Coronary artery (tissue), 2 donors: ENCODE measurements at regions not wholly inside any gene's neighbourhood (a gene's known extent, or its start where the extent isn't known, plus 50 kb on each side); places are given as distances from the start of the nearest gene placed in this dataset.

Experiments
- DNase-seq: peaks from one replicate; pipeline ENCODE4 v3.0.0-alpha.2; 2017; ENCODE audit warnings: low spot score
- H3K27ac ChIP-seq, 2 donors: fragments of 200-600 bp; sonication (generic); one replicate each; pipeline ENCODE4 v1.5.1; 2016 to 2019
- H3K4me3 ChIP-seq: fragments of 200-600 bp; sonication (generic); 2 replicates; pipeline ENCODE4 v1.5.1; 2016; ENCODE audit warnings: mild to moderate bottlenecking, moderate library complexity
- CTCF ChIP-seq: fragments of 200-600 bp; sonication (generic); IDR thresholded peaks from one replicate; pipeline ENCODE4 v1.5.1; 2019; ENCODE audit warnings: antibody characterized with exemption

DNA sequence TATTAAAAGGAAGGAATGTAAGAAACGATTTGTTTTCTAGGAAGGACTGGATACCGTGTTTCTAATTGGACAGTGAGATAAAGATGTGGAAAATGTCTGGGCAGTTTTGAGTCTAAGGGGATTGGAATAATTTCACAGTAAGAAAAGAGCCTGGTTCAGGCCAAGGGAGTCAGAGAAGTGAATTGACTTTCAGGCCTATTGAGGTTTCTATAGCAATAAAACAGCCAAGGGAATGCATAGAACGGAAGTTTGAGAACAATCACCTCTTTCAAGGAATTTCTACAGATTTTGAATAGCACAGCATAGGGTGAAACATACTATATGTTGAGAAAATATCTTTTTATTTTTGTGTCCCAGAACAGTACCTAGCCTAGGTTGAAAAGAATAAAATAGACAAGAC lies 271.6 kb upstream of the TRPM3 start:
- Histone ChIP-seq H3K27ac (no peak overlapping the region), H3K4me3 (no peak overlapping the region)
- TF ChIP-seq CTCF, result no peak
- DNase-seq, result no peak

- Histone ChIP-seq H3K27ac (no peak overlapping the region), H3K4me3 (no peak overlapping the region)
- no peak for DNase-seq
- TF ChIP-seq CTCF, result no peak
Measured at GRCh38 chr9:71384343-71384742, 262.9 kb upstream of the TRPM3 start.

GRCh38 chr9:71383308-71383940 lies 262.0 kb upstream of the TRPM3 start:
- TF ChIP-seq CTCF, result no peak

GRCh38 chr9:71368157-71368556 lies 246.7 kb upstream of the TRPM3 start:
- TF ChIP-seq CTCF, result no peak
- Histone ChIP-seq H3K4me3 (no peak overlapping the region), H3K27ac (no peak overlapping the region)
- no peak for DNase-seq

More at GRCh38 chr9:71383308-71383940, 262.0 kb upstream of the TRPM3 start:
- H3K4me3 ChIP-seq, result no peak overlapping the region
- no peak for DNase-seq
- H3K27ac ChIP-seq, result no peak overlapping the region

DNA sequence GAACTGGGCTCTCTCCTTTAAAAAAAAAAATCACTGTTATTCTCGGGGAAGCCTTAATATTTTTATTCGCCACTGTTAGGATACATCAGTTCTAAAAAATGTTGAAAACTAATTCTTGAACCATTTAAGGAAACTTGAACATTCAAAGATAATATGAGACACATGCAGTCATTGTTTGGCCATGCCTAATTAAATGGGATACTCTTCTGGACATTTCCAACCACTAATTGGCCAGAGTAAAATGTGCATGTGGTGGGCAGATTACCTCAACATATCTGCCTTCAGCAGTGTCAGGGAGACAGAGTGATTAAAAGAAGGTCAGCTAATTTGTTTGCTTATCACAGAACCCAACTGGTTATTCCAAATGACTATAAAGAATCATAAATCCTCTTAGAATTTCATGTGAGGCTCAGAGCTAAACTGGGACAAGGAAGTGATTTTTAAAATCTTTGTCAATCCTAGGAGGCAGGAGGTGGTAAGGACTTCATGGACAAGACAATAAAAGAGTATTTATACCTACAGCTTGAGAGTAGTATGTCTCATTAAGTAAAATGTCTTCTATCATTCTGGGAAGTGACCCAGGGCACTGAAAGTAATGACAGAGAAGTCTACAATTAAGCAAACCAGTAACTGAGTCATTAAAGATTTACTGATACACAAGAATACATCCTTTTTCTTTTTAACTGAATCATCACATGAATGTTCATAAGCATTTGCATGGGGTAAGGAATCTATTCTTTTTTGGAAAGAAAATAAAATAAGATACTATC lies 242.9 kb upstream of the TRPM3 start:
- H3K27ac ChIP-seq, result no peak overlapping the region
- H3K4me3 ChIP-seq, result no peak overlapping the region
- TF ChIP-seq CTCF, result no peak
- no peak for DNase-seq

- no peak for DNase-seq
- TF ChIP-seq CTCF, result no peak
- no peak overlapping the region for H3K27ac ChIP-seq
- no peak overlapping the region for H3K4me3 ChIP-seq
Measured at GRCh38 chr9:71363286-71363961, 242.0 kb upstream of the TRPM3 start.
